ENCODE measurements at regions not wholly inside any gene's neighbourhood (a gene's known extent, or its start where the extent isn't known, plus 50 kb on each side); places are given as distances from the start of the nearest gene placed in this dataset.
A peak's percentile ranks its signal among the peaks of the same experiment; 100 is the strongest.

- no peak for DNase-seq
- H3K9ac ChIP-seq (ENCODE audit: low read length) = no peak overlapping the region
- ATAC-seq = no peak
- no TSS peak for BruUV-seq (replicated peaks)
- CTCF ChIA-PET = no interaction called here
- H3K79me2 ChIP-seq (ENCODE audit: low read length) = no peaks in the 10 kb centered on the region
- H3F3A ChIP-seq (ENCODE audit: low read length, unreplicated experiment) = no peaks in the 10 kb centered on the region
- H3K36me3 ChIP-seq (ENCODE audit: low read depth, low read length) = no peaks in the 10 kb centered on the region
- no peaks in the 10 kb centered on the region for H3K9me2 ChIP-seq (replicated peaks; ENCODE audit: low read length)
- H3K27ac ChIP-seq (ENCODE audit: low read length) = no peak overlapping the region
- peaks cover 20% of the 10 kb centered on the region for H3K27me3 ChIP-seq (ENCODE audit: low read length)
- no peak for TF ChIP-seq EZH2 (IDR thresholded peaks at IDR 0.05; ENCODE audit: low read length, unreplicated experiment)
- no peak for TF ChIP-seq EZH2phosphoT487 (IDR thresholded peaks at IDR 0.05; ENCODE audit: borderline replicate concordance, low read length)
- TF ChIP-seq CTCF (conservative IDR thresholded peaks at IDR 0.05; ENCODE audit: low read depth, low read length) = no peak
- intact Hi-C loops (cut with micrococcal nuclease) = no loop called here
- POLR2A ChIA-PET (ENCODE audit: unreplicated experiment) = no interaction called here
- no peaks in the 10 kb centered on the region for H3K4me1 ChIP-seq (ENCODE audit: insufficient read depth, low read length)
- H4K20me1 ChIP-seq (ENCODE audit: low read length) = no peaks in the 10 kb centered on the region
- H3K4me3 ChIP-seq (ENCODE audit: low read length) = no peak overlapping the region
- H3K9me3 ChIP-seq (ENCODE audit: low read length) = no peaks in the 10 kb centered on the region
- H2AFZ ChIP-seq (ENCODE audit: low read length) = no peak overlapping the region
- no peak overlapping the region for H3K4me2 ChIP-seq (ENCODE audit: low read length)
These were observed 298.2 kb downstream of the POU4F1 start for GRCh38 chr13:78305171-78305570.

DNA sequence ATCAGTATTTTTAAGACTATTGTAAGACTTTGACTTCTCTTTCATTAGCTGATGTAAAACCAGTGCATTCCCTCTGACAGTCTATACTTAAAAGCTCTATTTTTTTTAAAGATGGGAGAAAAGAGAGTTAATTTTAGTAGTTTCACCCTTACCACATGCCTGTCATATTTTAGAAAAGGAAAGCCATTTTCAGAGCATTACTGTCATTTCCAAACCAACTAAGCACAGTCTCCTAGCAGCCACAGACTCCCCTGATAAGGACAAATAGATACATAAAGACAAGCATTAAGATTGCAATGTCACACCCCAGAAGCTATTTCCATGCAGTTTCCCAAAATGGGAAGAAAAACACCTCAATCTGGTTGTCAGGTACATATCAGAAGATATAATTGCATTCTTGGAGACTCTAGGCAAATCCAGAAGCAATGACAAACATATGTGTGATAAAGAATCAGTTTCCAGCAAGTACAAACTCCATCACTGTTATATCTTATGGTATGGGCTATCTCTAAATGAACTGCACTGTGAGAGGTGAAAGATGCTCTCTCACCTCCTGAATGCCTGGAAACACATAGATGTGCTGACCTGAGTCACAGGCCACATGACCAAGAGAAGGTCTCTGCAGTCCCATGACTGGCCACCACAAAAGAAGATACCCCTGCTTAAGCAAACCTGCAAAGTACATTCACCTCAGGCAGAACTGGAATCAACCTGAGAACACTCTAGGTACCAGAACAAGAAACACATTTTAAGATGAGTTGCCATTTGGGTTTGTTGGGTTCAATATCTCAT lies 303.3 kb downstream of the POU4F1 start:
- H3K9me2 ChIP-seq (replicated peaks; ENCODE audit: low read length) = no peaks in the 10 kb centered on the region
- H3K79me2 ChIP-seq (ENCODE audit: low read length) = no peaks in the 10 kb centered on the region
- no peak overlapping the region for H3K27ac ChIP-seq (ENCODE audit: low read length)
- H3K4me1 ChIP-seq (ENCODE audit: insufficient read depth, low read length) = no peaks in the 10 kb centered on the region
- ATAC-seq = no peak
- no peak for DNase-seq
- no peak overlapping the region for H3K9ac ChIP-seq (ENCODE audit: low read length)
- H3K27me3 ChIP-seq (ENCODE audit: low read length) = peaks cover 8% of the 10 kb centered on the region; the same call in 1 of the 2 replicates
- no peaks in the 10 kb centered on the region for H4K20me1 ChIP-seq (ENCODE audit: low read length)
- H3K9me3 ChIP-seq (ENCODE audit: low read length) = no peaks in the 10 kb centered on the region
- ChIA-PET CTCF (no interaction called here), POLR2A (ENCODE audit: unreplicated experiment) (no interaction called here)
- intact Hi-C loops (cut with micrococcal nuclease) = no loop called here
- BruUV-seq (replicated peaks) = no TSS peak
- H2AFZ ChIP-seq (ENCODE audit: low read length) = no peak overlapping the region
- no peak overlapping the region for H3K4me3 ChIP-seq (ENCODE audit: low read length)
- H3K4me2 ChIP-seq (ENCODE audit: low read length) = no peak overlapping the region
- H3K36me3 ChIP-seq (ENCODE audit: low read depth, low read length) = no peaks in the 10 kb centered on the region
- TF ChIP-seq EZH2 (IDR thresholded peaks at IDR 0.05; ENCODE audit: low read length, unreplicated experiment) = no peak
- no peaks in the 10 kb centered on the region for H3F3A ChIP-seq (ENCODE audit: low read length, unreplicated experiment)

- POLR2A ChIA-PET (ENCODE audit: unreplicated experiment) = no interaction called here
- no peaks in the 10 kb centered on the region for H3K9me2 ChIP-seq (replicated peaks; ENCODE audit: low read length)
- no peak overlapping the region for H3K4me3 ChIP-seq (ENCODE audit: low read length)
- intact Hi-C loops (cut with micrococcal nuclease) = no loop called here
- BruUV-seq (replicated peaks) = no TSS peak
- ATAC-seq (no peak), DNase-seq (peak; percentile 4)
- no peaks in the 10 kb centered on the region for H3K9me3 ChIP-seq (ENCODE audit: low read length)
- H3K27me3 ChIP-seq (ENCODE audit: low read length) = peaks cover 7% of the 10 kb centered on the region; the same call in 1 of the 2 replicates
- H2AFZ ChIP-seq (ENCODE audit: low read length) = no peak overlapping the region
- no peaks in the 10 kb centered on the region for H4K20me1 ChIP-seq (ENCODE audit: low read length)
- no peak for TF ChIP-seq EZH2phosphoT487 (IDR thresholded peaks at IDR 0.05; ENCODE audit: borderline replicate concordance, low read length)
- no peak for TF ChIP-seq CTCF (conservative IDR thresholded peaks at IDR 0.05; ENCODE audit: low read depth, low read length)
- TF ChIP-seq EZH2 (IDR thresholded peaks at IDR 0.05; ENCODE audit: low read length, unreplicated experiment) = no peak
- no peaks in the 10 kb centered on the region for H3K4me1 ChIP-seq (ENCODE audit: insufficient read depth, low read length)
- H3F3A ChIP-seq (ENCODE audit: low read length, unreplicated experiment) = no peaks in the 10 kb centered on the region
- no peak overlapping the region for H3K27ac ChIP-seq (ENCODE audit: low read length)
- H3K79me2 ChIP-seq (ENCODE audit: low read length) = no peaks in the 10 kb centered on the region
- no peak overlapping the region for H3K4me2 ChIP-seq (ENCODE audit: low read length)
- no peaks in the 10 kb centered on the region for H3K36me3 ChIP-seq (ENCODE audit: low read depth, low read length)
- CTCF ChIA-PET = no interaction called here
- H3K9ac ChIP-seq (ENCODE audit: low read length) = no peak overlapping the region
These were observed 304.7 kb downstream of the POU4F1 start for GRCh38 chr13:78298657-78299056.
